SKM-1 (cell line): ENCODE measurements at regions not wholly inside any gene's neighbourhood (a gene's known extent, or its start where the extent isn't known, plus 50 kb on each side); places are given as distances from the start of the nearest gene placed in this dataset.
"Not testable (repeated sequence)": the region's sequence is repeated elsewhere in the genome, so short reads cannot be mapped to it uniquely, and the experiment has no call there.

Experiments
- DNase-seq: peaks from one replicate; lab custom pipeline; 2025; ENCODE audit not compliant: unreplicated experiment; lab: John Stamatoyannopoulos, UW

DNA sequence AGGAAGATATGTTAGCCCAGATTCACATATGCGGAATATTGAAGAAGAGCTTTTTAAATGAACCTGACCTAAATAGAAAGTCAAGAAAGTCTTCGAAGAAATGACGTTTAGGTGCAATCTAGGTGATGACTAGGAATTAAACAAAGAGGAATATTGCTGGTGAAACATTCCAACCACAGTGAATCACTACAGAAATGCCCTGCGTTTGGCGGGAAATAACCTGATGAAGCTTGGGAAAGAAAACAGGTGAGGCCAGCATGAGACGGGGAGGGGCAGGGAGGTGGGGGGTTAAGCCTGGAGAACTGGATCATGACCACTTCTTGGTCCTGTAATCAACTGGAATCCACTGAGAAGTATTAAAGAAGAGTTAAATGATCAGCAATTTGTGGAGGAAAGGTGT is 299.4 kb upstream of the VSTM2A start:
- DNase-seq = no peak

DNA sequence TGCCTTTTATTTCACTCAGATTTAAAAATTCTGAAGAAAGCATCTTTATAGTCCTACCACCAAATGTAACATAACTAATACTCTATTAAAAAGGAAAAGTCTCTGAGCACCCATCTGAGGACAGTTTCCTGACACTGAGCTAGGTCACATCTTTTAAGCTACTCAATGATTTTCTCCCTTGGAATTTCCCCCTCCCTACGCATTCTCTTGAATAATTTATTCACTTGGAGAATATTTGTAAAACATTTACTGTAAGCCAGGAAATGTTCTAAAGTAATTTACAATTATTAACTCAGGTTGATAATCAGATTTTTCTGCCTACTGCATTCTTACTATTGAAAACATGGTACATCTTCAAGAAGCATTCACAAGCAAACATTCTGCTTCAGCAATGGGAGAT is 297.2 kb upstream of the VSTM2A start:
- no peak for DNase-seq

DNA sequence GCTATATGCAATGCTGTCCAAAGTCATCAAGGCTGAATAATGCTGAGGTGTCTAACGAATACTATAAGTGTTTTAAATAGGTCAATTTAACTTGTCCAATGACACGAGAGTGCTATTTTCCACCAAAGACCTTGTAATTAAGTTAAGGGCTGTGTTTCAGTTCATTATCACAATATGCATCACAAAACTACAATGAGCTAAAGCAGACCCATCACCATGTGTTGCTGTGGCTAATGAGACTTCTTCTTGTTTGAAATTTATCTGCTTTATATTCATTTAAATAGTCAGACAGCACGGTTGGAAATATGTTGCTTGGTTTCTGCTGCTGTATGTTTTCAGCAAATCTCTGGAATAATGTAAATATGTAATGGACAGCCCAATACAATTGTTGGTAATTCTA is 292.5 kb upstream of the VSTM2A start:
- DNase-seq = no peak

DNA sequence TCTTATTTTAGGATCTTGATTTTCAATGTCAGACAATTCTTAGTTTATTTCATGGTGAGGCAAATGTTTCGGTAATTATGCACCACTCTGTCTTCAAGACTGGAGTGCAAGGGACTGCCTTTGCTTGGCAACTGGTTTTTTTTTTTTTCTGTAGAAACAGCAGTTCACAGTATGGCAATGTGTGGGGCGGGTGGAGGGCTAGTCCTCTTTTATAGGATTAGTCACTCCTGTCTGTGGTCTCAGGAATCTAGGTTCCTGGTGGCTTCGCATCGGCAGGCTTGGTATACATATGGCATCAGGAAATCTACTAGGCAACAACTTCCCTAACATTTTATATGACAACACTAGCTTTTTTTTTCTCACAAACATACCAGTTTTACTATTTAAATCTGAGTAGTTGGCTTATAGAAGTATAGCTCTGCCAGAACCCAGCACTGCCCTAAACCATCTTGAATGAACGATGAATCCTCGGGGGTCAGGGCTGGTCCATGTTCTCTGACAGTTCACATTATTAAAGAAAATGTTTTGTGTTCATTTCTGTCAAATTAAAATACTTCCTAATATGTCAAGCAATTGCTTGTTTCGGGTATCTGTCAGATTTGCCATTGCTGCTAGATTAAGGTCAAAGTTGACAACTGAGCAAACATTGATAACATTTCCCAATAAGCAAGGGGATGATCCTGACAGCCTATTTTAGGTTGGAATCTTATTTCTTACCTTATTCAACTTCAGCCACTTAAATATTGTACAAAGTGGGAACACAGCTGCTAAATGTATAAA is 289.7 kb upstream of the VSTM2A start:
- DNase-seq = no peak

DNA sequence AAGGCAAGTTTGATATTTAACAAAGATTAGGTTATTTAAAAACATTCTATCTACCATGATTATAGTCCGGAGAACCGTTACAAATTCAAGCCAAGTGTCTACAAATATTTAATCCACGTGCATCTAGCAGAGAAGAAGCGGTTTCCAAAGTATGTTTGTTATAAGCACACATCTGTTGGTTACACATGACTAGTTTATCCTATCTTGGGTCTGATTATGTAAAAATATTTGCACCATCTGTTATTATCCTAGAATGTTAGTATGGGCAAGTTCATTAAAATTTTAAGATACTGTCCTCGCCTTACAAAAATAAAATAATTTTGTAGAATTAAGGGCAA is 289.2 kb upstream of the VSTM2A start:
- DNase-seq = no peak

DNA sequence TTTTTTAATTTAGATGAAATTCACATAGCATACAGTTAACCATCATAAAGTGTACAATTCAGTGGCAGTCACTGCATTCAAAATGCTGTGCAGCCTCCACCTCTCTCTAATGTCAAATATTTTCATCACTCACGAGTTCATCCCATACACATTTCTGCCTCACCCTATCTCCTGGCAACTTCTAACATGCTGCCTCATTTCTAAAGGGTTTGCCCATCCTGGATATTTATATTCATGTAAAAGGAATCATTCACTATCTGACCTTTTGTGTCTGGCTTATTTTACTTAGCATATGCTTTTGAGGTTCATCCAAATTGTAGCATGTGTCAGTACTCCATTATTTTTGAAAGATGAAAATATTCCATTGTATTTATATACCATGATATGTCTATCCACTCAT is 286.9 kb upstream of the VSTM2A start:
- no peak for DNase-seq

DNA sequence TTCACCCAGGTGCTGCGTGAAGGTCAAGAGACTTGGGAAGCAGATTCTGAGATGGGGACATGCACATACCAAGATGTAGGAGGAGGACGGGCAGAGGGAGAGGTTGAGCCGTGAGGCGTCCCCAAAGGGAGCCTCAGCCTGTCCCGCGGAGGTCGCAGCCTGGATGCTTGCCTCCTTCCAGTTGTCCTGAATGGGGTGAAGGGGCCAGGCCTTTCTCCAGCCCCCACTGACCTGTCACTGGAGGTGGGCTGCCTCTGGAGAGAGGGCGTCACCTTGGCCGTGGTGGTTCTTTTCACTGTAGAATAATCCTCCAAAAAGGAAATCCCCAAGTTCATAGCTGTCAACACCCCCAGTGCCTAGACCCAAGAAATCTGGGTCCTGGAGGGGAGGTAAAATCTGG is 283.0 kb upstream of the VSTM2A start:
- no peak for DNase-seq

DNA sequence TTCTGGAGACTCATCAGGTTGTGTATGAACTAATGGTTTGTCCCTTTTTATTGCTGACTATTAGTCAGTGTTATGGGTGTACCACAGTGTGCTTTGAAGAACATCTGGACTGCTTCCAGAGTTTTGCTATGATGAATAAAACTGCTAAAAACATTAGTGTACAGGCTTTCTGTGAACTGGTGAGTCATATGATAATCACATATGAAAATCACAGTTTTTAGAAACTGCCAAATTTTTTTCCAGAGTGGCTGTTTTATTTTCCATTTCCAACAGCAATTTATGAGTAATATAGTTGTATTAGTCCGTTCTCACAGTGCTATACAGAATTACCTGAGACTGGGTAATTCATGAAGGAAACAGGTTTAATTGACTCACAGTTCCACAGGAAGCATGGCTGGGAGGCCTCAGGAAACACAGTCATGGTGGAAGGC is 281.2 kb upstream of the VSTM2A start:
- DNase-seq = no peak

DNA sequence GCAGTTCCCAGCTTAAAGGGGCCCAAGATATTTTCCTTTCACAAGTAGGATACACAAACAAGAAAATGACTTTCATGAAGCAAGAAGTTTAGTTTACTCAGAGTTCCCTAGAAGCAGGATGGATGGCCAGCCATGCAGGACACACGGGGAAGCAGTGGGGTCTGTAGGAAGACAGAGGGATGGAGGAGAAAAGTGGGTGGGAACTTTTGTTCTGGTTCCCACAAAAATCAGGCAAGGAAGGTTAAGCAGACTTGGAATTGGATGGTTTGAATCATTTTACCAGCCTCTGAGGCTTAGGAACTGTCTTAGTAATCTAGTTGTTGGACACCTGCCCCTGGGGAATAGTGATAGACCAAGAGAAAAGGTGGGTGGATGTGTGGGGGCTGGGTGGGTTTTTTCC is 263.3 kb upstream of the VSTM2A start:
- DNase-seq = no peak

DNA sequence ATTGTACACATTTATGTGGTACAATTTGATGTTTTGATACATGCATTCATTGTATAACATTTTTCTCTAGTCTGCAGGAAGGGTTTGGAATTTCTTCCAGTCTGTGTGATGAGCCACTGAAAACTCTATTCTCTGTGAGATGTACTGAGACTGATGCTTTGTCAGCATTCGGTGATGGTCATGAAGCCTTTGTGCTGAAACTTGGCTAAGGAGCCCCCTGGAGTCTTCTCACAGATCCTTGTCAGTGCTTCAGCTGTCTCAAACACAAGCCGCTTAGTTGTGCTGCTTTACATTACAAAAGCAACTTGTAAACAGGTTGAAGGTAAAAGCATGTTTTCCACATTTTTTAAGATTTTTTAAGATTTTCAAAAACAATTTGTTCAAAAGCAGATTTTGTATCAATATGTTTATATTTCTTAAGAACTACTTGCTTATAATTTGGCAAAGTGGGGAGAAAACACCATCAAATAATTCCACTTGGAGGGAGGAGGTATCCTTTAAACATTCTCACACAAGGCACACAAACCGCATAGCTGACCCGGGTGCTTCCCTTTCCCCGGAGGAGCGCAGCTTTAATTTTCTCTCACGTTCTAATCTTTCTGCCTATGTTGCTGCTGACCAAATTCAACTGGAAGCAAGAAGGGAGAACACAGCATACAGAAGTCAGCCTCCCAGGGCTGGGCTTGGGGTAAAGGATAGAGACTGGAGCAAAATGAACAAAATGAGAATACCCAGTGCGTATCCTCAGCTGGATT is 249.8 kb upstream of the VSTM2A start:
- DNase-seq = no peak

DNA sequence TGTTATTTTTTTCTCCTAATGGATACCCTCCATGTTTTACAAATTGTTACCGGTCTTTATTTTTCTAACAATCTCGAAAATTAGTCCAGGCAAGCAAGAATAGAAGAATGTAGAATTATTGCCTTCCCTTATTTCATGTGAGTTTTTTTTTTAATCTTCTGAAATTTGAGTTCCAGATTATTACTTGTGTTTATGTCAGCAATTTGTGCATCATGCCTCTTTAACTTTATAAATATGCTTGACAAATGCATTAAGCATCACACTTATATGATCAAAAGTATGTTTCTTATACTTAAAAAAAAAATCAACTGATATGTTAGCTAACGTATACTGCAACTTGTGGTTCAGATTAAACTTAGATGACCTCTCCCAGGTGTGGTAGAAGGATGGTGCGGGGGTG is 242.7 kb upstream of the VSTM2A start:
- DNase-seq = no peak

DNA sequence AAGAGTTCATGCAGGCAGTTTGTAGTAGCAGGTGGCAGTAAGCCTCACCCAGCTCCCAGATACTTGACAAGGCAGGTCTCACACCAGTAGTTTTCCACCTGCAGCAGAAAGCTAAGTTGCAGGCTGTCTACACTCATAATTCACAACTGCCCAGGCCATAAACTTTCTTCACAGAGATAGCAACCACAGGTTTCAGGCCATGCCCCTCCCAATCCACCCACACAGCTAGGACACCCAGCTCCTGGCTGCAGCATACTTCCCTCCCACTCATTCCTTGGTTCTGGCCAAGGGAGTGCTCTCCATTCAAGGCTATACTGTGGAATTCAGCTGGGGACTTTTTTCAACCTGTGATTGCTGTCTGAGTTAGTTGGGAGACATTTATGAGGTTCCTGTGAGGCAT is 226.2 kb upstream of the VSTM2A start:
- DNase-seq = not testable (repeated sequence)

DNA sequence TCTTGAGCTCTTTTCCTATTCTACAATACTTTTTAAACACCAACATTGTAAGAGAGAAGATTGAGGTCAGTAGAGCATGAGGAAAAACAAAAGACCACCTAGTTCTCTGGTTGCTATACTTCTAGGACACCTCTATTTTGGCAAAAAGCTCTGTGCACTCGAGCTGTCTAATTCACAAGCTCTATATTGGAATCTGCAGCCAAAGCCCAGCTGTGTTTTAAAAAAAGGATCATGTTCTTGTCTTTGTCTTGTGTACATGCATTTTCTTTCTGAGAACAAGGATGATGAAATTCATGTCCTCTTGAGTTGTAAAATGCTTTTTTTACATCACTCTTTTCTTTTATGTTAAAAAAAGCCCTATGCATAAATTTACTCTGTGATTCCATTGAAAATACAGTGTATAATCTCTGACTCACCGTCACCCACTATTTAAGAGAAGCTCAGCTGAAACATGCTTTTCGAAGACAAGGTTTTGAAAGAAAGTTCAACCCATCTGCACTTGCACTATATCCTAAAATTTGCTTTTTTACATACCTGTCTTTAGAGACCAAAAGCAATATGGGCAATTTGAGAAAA is 215.5 kb upstream of the VSTM2A start:
- DNase-seq = no peak

DNA sequence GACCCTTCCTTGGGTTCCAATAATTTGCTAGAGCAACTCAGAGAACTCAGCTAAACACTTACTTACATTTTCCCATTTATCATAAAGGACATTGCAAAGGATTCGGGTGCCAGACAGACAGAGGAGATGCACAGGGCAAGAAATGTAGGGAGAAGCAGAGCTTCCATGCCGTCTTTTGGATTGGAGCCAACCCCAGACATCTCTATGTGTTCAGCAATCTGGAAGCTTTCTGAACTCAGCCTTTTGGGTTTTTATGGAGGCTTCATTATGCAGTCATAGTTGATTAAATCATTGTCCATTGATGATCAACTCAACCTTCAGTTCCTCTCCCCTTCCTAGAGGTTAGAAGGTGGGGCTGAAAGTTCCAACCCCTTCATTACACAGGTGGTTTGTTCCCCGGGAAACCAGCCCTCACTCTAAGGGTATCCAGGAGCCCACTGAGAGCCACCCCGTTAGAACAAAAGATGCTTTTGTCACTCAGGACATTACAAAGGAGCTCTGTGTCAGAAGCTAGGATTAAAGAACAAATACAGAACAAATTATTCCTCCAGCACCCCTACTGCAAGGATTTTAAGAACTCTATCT is 211.9 kb upstream of the VSTM2A start:
- DNase-seq = no peak

DNA sequence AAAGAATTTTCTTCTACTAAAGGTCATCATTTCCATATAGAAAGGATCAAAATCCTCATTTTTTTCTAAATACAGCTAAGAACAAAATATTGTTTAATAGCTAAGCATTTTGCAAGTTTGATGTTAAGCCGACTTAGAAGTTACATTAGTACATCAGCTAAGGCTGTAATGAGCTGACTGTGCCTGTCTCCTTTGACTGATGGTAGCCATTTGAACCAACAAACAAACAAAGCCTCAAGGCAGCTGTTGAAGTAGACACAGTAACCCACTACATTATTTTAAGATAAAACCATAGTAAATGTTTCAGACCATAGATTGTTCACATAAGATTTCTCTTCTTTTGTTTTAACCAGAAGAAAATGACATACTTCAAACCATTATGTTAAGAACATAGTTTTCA is 210.9 kb upstream of the VSTM2A start:
- DNase-seq = no peak

DNA sequence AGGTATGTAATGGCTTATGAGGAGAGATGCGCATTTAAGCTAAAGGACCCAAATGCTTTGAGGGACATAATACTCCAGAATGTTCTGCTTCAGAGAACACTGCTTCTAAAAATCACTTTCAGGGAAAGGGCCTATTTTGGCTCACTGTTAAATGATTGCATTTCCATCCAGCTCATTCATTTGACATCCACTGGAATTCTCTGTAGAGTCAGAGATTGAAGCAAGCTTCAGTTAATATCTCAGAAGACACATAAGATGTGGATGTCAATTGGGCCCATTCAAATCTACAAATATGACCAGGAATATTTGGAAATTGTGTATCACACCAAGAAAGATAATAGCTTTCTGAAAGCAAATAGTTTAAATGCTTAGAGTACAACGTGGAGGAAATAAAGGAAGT is 209.9 kb upstream of the VSTM2A start:
- no peak for DNase-seq

DNA sequence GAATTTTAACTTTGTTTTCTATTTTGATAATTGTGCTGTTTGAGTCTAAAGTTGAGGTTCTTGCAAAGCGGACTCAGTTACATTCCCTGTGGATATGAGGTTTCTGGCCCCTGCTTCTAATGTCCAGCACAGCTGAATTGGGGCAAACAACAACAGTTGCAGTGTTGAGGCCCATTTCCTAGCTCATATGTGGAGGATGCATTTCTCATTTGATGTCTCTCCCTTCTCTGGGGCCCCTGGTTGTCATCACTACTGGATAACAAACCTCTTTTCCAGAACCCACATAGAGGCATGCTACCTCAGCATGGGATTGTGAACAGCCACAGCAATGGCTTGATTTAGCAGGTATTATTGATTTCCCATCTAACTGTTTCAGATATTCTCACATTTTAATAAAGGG is 208.2 kb upstream of the VSTM2A start:
- DNase-seq = no peak

DNA sequence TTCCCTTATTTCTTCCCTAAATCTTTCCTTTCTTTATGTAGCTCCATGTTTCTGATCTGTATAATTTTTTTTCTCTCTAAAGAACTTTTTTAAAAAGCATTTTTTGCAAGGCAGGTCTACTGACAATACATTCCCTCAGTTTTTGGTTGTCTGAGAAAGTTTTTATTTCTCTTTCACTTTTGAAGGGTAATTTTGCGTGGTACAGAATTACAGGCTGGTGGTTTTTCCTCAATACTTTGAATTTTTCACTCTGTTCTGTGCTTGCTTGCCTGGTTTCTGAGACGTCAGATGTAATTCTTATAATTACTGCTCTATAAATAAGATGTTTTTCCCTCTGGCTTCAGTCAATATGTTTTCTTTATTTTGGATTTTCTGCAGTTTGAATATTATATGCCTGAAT is 205.4 kb upstream of the VSTM2A start:
- DNase-seq = no peak

DNA sequence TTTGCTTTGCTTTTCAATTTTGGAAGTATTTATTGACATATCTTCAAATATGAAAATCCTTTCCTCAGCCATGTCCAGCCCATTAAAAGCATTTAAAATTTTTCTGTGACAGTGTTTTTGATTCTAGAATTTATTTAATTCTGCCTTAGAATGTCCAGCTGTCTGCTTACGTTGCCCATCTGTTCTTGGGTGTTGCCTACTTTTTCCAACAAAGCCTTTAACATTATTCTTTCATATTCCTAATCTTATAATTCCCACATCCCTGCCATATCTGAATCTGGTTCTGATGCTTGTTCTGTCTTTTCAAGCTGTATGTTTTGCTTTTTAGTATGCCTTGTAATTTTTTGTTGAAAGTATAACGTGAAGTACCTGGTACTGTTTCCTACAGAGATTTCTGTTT is 204.7 kb upstream of the VSTM2A start:
- no peak for DNase-seq

DNA sequence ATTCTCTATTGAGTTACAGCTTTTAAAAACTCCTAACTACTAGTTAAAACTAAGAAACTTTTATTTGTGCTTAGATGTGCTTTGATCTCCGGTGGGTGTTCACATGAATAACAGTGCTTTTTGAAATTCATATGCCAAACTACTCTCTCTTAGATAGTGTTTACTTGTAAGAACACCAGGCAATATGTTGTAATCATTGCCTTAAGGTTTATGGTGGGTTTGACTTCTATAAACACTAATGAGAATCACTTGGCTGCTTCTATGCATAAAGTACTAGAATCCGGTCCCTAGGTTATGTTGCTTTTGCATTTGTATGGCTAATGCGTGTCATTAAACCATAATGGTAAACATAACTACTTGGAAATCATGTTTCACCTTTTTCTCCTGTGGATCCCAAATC is 203.9 kb upstream of the VSTM2A start:
- DNase-seq = no peak

DNA sequence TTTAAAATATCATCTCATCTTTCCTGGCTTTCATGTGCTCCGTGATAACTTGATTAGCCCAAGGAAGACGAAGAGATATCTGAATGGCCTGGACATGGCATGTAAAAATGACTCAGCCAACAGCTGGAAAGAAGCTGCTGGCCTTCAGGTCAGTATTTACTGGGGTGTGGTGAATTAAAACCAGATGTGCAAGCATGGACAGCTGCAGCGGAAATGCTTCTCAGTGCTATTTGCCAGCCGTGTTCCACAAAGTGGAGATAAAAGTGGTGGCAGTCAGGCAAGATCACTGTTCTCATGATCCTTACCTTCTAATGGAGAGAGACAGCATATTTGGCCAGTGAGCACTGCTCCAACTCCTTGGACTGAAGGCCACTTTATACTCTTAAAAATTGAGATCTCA is 203.1 kb upstream of the VSTM2A start:
- no peak for DNase-seq

DNA sequence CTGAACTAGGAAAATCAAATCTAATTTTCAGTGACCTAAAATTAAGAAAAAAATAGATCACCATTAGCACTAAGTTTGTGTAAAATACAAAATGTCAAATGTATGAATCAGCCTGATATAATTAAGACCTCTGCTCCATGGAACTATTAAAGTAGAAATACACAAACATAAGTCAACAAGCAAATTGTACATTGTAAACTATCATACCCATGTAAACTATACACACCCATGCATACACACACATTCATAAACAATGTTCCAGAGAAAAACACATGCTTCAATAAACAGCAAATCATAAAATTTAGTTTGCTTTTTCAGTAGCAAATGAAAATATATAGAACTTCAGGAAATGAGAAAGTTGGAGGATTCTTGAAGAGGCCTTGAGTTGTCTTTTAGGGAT is 199.7 kb upstream of the VSTM2A start:
- DNase-seq = no peak
